ENCODE measurements at regions not wholly inside any gene's neighbourhood (a gene's known extent, or its start where the extent isn't known, plus 50 kb on each side); places are given as distances from the start of the nearest gene placed in this dataset.
"Not testable (repeated sequence)": the region's sequence is repeated elsewhere in the genome, so short reads cannot be mapped to it uniquely, and the experiment has no call there.

DNA sequence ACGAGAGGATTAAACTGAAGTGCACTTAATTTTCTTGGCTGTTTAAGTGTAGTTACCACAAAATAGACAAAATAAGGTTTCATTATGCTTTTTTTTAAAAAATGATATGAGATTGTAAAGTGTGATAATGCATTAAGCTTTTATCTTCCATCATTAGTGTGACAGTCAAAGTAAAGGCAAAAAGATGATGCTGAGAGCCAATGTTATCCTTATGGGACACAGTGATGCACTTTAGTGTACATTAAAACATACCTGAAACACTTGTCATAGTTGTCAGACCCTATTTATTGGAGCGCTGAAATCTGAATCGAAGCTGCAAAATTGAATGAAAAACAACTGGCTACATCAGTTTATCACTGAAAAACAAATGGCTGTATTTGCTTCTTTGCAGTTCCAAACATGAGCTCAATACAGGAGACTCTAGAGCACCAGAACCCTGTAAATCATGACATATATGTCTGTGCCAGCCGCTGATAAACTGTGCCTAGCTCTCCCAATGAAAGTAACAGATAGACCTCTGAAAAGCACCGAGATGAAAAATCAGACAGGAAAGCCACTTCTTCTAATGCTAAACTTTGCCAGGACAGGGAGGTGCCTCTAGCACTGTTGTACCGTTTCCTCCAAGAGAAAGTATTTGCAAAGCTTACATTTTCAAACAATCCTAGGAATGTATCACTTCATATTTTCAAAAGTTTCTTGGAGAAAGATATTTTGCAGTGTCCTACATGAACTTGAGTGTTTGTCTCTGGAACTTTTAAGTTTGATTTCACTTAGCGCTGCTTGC lies 120.7 kb upstream of the TMPRSS15 start:
- ATAC-seq = no peak
- Mint-ChIP-seq H3K36me3 (ENCODE audit: insufficient read depth) (no peaks in the 10 kb centered on the region), H3K4me1 (ENCODE audit: low read depth) (no peaks in the 10 kb centered on the region), H3K9me3 (no peaks in the 10 kb centered on the region), H3K4me3 (no peak overlapping the region), H3K27me3 (ENCODE audit: low read depth) (no peaks in the 10 kb centered on the region)
- no peak for DNase-seq

DNA sequence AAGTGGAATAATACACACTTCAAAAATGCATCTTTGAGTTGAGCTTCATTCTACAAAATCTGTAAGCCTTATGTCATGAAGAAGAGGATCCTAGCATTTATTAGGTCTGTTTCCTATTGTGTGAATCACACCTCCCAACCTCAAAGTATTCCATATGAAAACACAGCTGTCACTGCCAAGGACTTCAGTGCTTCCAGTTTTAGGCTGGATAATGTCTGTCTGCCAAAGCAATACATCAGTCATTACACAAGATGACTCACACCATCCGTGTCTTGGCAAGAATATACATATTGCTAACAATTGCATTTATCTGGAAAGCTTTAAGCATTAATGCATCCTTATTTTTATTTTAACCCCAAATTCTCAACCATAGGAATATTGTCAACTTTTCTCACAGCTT lies 125.7 kb upstream of the TMPRSS15 start:
- no peaks in the 10 kb centered on the region for H3K9me3 Mint-ChIP-seq
- no peak for DNase-seq
- ATAC-seq = no peak
- no peaks in the 10 kb centered on the region for H3K4me1 Mint-ChIP-seq (ENCODE audit: low read depth)
- no peak overlapping the region for H3K4me3 Mint-ChIP-seq
- no peaks in the 10 kb centered on the region for H3K36me3 Mint-ChIP-seq (ENCODE audit: insufficient read depth)
- no peaks in the 10 kb centered on the region for H3K27me3 Mint-ChIP-seq (ENCODE audit: low read depth)

DNA sequence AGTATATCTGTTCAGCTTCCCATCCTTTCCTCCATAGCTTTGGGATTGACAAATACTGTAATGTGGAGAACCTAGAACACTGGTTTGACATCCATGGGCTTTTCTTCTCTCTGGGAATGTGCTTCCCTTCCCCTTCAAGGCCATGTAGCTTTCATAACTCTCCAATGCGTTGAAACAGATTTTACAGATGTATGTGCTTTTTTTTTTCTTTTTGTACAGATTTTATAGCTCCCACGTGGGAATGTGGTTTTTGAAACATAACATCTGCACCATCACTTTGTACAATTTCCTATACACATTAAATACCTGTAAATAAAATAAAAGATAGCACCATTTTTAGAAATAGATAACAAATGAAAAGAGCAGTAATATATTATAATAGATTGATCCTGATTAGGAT lies 138.5 kb upstream of the TMPRSS15 start:
- ATAC-seq = no peak
- Mint-ChIP-seq H3K4me3 (no peak overlapping the region), H3K9me3 (peaks cover 11% of the 10 kb centered on the region), H3K27me3 (ENCODE audit: low read depth) (no peaks in the 10 kb centered on the region), H3K4me1 (ENCODE audit: low read depth) (no peaks in the 10 kb centered on the region), H3K36me3 (ENCODE audit: insufficient read depth) (no peaks in the 10 kb centered on the region)
- DNase-seq = no peak

DNA sequence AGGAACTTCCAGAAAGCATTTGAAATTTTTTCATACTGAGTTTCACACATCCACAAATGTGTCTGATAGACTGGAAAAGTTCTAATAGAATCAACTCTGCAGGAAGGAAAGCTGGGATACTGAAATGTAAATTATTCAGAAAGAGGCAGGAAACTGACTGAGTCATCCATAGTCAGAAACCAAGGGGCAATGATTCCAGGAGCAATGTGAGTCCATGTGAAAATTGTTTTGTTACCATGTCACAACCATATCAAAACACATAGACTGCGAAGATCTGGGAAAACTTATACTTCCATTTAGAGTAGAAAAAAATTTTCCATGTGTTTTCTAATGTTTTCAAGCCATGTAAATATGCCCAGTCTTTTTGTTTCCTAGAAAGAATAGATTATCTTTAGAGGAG lies 142.3 kb upstream of the TMPRSS15 start:
- H3K36me3 Mint-ChIP-seq (ENCODE audit: insufficient read depth) = no peaks in the 10 kb centered on the region
- ATAC-seq (no peak), DNase-seq (no peak)
- no peaks in the 10 kb centered on the region for H3K4me1 Mint-ChIP-seq (ENCODE audit: low read depth)
- H3K4me3 Mint-ChIP-seq = no peak overlapping the region
- peaks cover 10% of the 10 kb centered on the region for H3K9me3 Mint-ChIP-seq
- H3K27me3 Mint-ChIP-seq (ENCODE audit: low read depth) = no peaks in the 10 kb centered on the region

DNA sequence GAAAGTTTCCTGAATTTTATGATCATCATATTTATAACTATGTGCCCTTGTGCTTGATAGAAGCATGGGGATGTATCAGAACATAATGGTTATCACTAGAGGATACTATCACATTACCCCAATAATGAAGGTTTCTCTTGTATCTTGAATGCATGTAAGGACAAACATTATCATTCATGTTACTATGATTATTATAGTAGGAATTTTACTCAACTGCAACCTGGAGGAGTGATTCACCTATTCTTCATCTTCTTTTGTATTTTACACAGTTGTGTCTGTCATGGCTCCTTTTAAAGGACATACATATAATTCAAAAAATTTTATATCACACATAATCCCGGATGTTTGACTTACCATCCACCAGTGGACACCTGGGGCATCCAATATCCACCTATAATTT lies 143.8 kb upstream of the TMPRSS15 start:
- Mint-ChIP-seq H3K4me1 (ENCODE audit: low read depth) (no peaks in the 10 kb centered on the region), H3K9me3 (peaks cover 5% of the 10 kb centered on the region), H3K4me3 (no peak overlapping the region)

DNA sequence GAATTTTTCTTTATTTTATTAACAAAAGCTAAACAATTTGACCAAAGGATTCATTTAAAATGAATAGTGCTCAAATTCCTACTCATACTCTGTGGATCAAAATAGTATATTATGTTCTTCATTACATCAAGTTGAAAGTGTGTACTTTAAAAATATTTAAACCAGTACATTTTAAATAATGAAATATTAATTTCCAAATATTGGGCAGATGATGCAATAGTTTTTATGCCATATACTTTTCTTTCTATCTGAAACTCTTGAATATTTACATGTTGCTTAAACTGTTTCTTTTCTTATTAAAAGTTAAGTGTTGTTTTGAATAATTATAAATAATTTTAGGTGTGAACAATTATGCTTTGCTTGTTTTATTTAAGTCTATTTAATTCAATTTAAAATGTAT lies 144.7 kb upstream of the TMPRSS15 start:
- H3K9me3 Mint-ChIP-seq = peaks cover 5% of the 10 kb centered on the region
- DNase-seq (no peak), ATAC-seq (no peak)
- H3K27me3 Mint-ChIP-seq (ENCODE audit: low read depth) = no peaks in the 10 kb centered on the region
- no peak overlapping the region for H3K4me3 Mint-ChIP-seq
- H3K4me1 Mint-ChIP-seq (ENCODE audit: low read depth) = no peaks in the 10 kb centered on the region
- no peaks in the 10 kb centered on the region for H3K36me3 Mint-ChIP-seq (ENCODE audit: insufficient read depth)

More for the DNA sequence above, 143.8 kb upstream of the TMPRSS15 start:
- no peaks in the 10 kb centered on the region for H3K36me3 Mint-ChIP-seq (ENCODE audit: insufficient read depth)
- no peaks in the 10 kb centered on the region for H3K27me3 Mint-ChIP-seq (ENCODE audit: low read depth)
- no peak for DNase-seq
- ATAC-seq = no peak

DNA sequence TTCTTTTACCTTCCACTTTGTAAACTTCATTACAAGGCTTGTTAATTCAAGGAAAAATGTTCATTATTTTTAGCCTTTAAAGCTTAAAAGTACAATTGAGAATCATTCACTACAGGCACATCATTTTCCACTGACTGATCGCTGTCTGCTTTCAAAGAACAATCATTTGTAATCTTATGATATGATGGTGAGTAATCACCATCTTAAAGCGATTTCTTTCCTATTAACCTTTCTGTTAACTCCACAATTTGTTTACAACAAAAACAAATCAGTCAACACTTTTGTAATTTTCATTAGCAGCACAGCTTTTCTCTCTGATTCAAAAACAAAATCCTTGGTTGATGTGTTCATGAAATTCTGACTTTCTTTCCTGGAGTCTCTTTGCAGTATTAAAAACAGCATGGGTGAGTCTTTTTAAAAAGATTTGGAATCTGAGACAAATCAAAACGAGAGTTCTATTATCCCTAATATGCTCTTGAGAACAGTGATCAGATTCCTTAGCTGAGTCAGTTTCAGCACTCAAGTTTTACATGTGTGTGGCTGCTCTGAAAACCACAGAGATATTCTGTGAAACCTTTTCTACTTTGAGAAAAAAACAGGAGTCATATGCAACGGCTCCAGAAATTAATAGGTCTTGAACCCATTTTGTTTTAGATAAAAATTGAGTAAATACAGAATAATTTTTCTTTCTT lies 145.8 kb upstream of the TMPRSS15 start:
- no peaks in the 10 kb centered on the region for H3K36me3 Mint-ChIP-seq (ENCODE audit: insufficient read depth)
- no peak for ATAC-seq
- no peak overlapping the region for H3K4me3 Mint-ChIP-seq
- no peaks in the 10 kb centered on the region for H3K4me1 Mint-ChIP-seq (ENCODE audit: low read depth)
- no peak for DNase-seq
- H3K27me3 Mint-ChIP-seq (ENCODE audit: low read depth) = no peaks in the 10 kb centered on the region
- peaks cover 5% of the 10 kb centered on the region for H3K9me3 Mint-ChIP-seq

DNA sequence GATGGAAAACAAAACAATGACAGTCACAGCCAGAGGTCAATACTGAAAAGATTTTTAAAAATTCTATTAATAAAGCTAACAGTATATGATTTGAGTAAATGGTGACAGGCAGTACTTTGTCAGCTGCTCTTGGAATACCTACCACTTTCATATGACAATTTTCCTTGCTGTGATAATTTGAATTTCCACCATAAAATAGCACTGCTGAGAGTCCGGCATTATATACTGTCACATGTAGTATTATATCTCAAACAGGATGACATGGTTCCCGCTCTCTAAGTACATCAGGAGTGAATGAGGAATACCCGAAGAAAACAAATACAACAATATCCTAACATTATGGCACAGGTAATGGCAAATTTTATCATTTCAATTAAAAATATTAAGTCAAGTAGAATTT lies 146.8 kb upstream of the TMPRSS15 start:
- DNase-seq (no peak), ATAC-seq (no peak)
- no peak overlapping the region for H3K4me3 Mint-ChIP-seq
- H3K4me1 Mint-ChIP-seq (ENCODE audit: low read depth) = no peaks in the 10 kb centered on the region
- no peaks in the 10 kb centered on the region for H3K9me3 Mint-ChIP-seq
- no peaks in the 10 kb centered on the region for H3K36me3 Mint-ChIP-seq (ENCODE audit: insufficient read depth)
- no peaks in the 10 kb centered on the region for H3K27me3 Mint-ChIP-seq (ENCODE audit: low read depth)

DNA sequence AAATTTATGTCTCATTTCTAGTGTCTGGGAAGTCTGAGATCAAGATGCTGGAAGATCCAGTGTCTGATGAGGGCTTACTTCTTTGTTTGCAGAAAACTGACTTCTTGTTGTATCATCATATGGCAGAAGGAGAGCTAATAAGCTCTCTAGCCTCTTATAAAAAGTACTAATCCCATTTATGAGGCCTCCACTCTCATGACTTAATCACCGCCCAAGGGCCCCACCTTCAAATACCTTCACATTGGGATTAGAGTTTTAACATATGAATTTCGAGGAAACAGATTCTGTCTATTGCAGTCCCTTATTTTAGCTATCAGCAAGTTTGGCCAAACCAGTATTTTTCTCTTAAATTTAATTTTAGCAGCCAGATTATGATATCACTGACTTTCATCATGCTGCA lies 150.2 kb upstream of the TMPRSS15 start:
- Mint-ChIP-seq H3K36me3 (ENCODE audit: insufficient read depth) (no peaks in the 10 kb centered on the region), H3K9me3 (peaks cover 4% of the 10 kb centered on the region), H3K4me3 (no peak overlapping the region), H3K4me1 (ENCODE audit: low read depth) (no peaks in the 10 kb centered on the region), H3K27me3 (ENCODE audit: low read depth) (no peaks in the 10 kb centered on the region)
- DNase-seq (no peak), ATAC-seq (no peak)

DNA sequence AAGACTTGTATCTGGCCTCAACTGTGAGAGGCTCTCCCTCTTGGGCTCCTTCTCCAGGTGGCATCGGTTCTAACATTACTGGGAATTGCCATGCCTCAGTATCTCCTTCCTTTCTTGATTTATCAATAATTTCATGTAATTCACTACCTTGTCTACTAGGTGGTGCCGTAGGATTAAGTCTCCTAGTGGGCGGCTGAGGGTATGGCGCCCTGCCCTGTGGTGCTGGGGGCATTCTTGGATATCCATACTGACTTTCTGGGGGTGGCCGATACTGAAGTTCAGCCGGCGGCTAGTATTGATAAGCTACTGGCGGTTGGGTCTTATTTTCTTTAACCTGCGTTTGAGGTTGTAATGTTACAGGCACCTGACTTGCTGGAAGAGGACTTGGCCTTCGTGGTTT lies 164.2 kb upstream of the TMPRSS15 start:
- not testable (repeated sequence) for DNase-seq; H3K9me3 Mint-ChIP-seq; H3K36me3 Mint-ChIP-seq (ENCODE audit: insufficient read depth); H3K27me3 Mint-ChIP-seq (ENCODE audit: low read depth); H3K4me3 Mint-ChIP-seq; ATAC-seq; H3K4me1 Mint-ChIP-seq (ENCODE audit: low read depth)

DNA sequence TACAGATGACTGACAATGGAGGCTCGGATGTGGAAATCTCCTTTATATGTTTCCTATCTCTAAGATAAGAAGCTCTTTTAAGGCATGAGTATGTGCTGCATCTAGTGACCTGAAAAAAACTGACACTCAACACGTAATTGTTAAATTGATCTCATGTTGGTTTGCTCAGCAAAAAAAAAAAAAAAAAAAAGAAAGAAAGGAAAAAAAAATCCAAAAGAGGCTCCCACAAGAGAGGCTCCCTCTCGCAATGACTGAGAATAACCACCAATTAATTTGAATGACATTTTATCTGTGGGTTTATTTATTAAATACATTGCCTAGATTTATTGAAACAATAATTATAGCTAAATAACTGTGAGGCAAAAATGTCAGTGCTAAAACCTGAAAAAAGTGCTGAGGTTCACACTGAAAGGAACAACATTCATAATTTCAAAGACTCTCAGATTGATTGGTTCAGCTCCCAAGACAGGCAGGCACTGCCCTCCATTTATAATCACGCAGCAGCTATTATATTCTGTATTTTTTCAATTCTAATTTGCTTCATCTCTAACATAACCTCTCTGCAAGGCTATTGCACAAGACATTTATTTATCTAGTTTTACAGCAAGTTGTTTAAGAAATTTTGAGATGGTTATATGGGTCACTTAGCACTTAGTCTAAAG lies 184.5 kb upstream of the TMPRSS15 start:
- Mint-ChIP-seq H3K9me3 (peaks cover 19% of the 10 kb centered on the region), H3K36me3 (ENCODE audit: insufficient read depth) (no peaks in the 10 kb centered on the region), H3K4me3 (no peak overlapping the region), H3K4me1 (ENCODE audit: low read depth) (no peaks in the 10 kb centered on the region), H3K27me3 (ENCODE audit: low read depth) (no peaks in the 10 kb centered on the region)
- DNase-seq (no peak), ATAC-seq (no peak)

DNA sequence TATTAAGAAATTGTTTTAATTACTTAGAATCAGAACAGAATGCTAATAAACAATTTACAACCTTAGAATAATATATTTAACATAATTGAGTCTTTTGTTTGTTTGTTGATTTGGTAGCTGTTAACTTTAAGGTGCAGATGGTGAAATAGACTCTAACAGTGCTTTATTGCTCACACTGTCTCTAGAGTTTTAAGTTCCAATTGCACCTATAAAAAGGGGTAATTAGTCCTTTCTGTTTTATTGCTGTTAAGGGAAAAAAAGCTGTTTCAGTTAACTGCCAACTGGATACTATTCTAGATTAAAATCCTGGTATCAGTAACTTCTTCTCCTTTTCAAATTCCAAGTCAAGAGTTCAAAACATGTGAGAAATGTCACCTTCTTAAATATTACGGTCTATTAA lies 197.6 kb upstream of the TMPRSS15 start:
- peaks cover 5% of the 10 kb centered on the region for H3K9me3 Mint-ChIP-seq
- H3K36me3 Mint-ChIP-seq (ENCODE audit: insufficient read depth) = no peaks in the 10 kb centered on the region
- H3K4me3 Mint-ChIP-seq = no peak overlapping the region
- no peak for DNase-seq
- no peaks in the 10 kb centered on the region for H3K27me3 Mint-ChIP-seq (ENCODE audit: low read depth)
- no peaks in the 10 kb centered on the region for H3K4me1 Mint-ChIP-seq (ENCODE audit: low read depth)
- ATAC-seq = no peak

DNA sequence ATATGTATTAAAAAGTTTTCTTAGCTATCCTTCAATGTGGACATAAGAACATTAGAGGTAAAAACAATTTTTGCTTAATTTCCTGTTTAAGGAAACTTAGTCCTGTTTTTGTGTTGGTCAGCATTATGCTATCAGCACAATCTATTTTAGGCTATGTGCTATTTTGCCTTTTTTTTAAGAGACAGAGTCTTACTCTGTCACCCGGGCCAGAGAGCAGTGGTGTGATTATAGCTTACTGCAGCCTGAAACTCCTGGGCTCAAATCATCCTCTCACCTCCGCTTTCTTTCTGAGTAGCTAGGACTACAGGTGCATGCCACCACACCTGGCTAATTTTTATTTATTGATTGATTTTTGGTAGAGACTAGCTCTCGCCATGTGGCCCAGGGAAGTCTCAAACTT lies 199.1 kb upstream of the TMPRSS15 start:
- H3K4me1 Mint-ChIP-seq (ENCODE audit: low read depth) = no peaks in the 10 kb centered on the region
- H3K36me3 Mint-ChIP-seq (ENCODE audit: insufficient read depth) = no peaks in the 10 kb centered on the region
- ATAC-seq (no peak), DNase-seq (no peak)
- H3K4me3 Mint-ChIP-seq = no peak overlapping the region
- no peaks in the 10 kb centered on the region for H3K27me3 Mint-ChIP-seq (ENCODE audit: low read depth)
- peaks cover 3% of the 10 kb centered on the region for H3K9me3 Mint-ChIP-seq

DNA sequence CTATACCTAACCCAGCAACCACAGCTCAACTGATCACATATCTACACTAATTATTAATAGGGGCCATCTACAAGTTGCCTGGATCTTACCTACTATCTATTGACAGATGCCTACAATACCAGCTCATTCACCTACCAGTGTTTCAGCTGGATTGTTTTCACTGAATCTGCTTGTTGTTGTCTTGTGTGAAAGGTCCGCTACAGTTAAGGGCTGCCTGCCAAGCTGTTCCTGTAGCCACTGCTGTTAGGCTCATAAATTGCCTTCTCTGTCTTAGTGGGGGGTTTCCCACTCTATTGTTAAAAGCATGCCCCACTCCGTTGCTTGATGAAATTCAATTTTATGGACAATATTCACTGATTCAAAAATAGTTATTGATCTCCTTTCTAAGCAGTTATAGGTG lies 199.7 kb upstream of the TMPRSS15 start:
- no peaks in the 10 kb centered on the region for H3K27me3 Mint-ChIP-seq (ENCODE audit: low read depth)
- DNase-seq = no peak
- H3K4me1 Mint-ChIP-seq (ENCODE audit: low read depth) = no peaks in the 10 kb centered on the region
- H3K4me3 Mint-ChIP-seq = no peak overlapping the region
- no peak for ATAC-seq
- H3K9me3 Mint-ChIP-seq = no peaks in the 10 kb centered on the region
- H3K36me3 Mint-ChIP-seq (ENCODE audit: insufficient read depth) = no peaks in the 10 kb centered on the region

DNA sequence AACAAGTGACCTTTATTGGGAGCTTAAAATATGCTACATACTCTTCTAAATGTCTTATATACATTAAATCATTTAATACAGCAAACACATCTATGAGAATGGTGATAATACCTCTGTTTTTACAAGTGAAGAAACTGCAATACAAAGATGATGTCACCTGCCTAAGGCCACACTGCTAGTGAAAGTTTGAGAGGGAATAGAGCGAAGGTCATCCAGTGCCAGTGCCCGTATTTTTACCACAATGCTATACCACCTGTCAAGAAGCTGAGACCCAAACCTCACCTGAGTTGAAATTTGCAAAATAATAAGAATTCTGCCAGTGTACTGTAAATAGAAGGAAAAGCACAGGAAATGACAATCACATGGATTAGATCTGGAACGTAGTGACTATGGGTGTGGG lies 200.4 kb upstream of the TMPRSS15 start:
- H3K9me3 Mint-ChIP-seq = no peaks in the 10 kb centered on the region
- no peaks in the 10 kb centered on the region for H3K36me3 Mint-ChIP-seq (ENCODE audit: insufficient read depth)
- DNase-seq (no peak), ATAC-seq (no peak)
- no peaks in the 10 kb centered on the region for H3K4me1 Mint-ChIP-seq (ENCODE audit: low read depth)
- no peaks in the 10 kb centered on the region for H3K27me3 Mint-ChIP-seq (ENCODE audit: low read depth)
- no peak overlapping the region for H3K4me3 Mint-ChIP-seq

All from activated T-cell treated with anti-CD3 and anti-CD28 coated beads, Interleukin-2, amount 50 U/mL, for 4 hours (primary cell).